Sigmoid colon (tissue), 4 donors: ENCODE measurements at regions not wholly inside any gene's neighbourhood (a gene's known extent, or its start where the extent isn't known, plus 50 kb on each side); places are given as distances from the start of the nearest gene placed in this dataset.

ENCODE experiments used
- CTCF ChIP-seq, 4 experiments: fragments of 450-650 bp in 3 of 4; fragments of 200-600 bp in 1 of 4; IDR thresholded peaks; one replicate each; pipeline ENCODE4 v1.5.1; 2016 to 2019; ENCODE audit warnings: antibody characterized with exemption in 4 of 4, mild to moderate bottlenecking in 3 of 4, moderate library complexity in 2 of 4
- EP300 ChIP-seq, 4 donors: sonication (generic); formaldehyde crosslinking; IDR thresholded peaks; one replicate each; pipeline ENCODE4 v1.6.1; 2017; ENCODE audit warnings: antibody characterized with exemption in 4 of 4
- POLR2A ChIP-seq, 2 donors: fragments of 450-650 bp; IDR thresholded peaks; one replicate each; pipeline ENCODE4 v1.6.1; 2016; ENCODE audit warnings: antibody characterized with exemption in 2 of 2, mild to moderate bottlenecking in 2 of 2, moderate library complexity in 2 of 2
- POLR2AphosphoS5 ChIP-seq, 4 donors: sonication (generic); formaldehyde crosslinking; IDR thresholded peaks; one replicate each; pipeline ENCODE4 v1.6.1; 2017; ENCODE audit warnings: antibody characterized with exemption in 4 of 4

GRCh38 chr17:77055453-77055852 is 85.3 kb upstream of the SEC14L1 start:
- TF ChIP-seq POLR2AphosphoS5 (IDR thresholded peaks at IDR 0.05): no peak
- TF ChIP-seq CTCF (IDR thresholded peaks at IDR 0.05): no peak
- TF ChIP-seq POLR2A (IDR thresholded peaks at IDR 0.05): no peak
- TF ChIP-seq EP300 (IDR thresholded peaks at IDR 0.05): no peak
